Endodermal cell (in vitro differentiated cells): ENCODE measurements at regions not wholly inside any gene's neighbourhood (a gene's known extent, or its start where the extent isn't known, plus 50 kb on each side); places are given as distances from the start of the nearest gene placed in this dataset.
A peak's percentile ranks its signal among the peaks of the same experiment; 100 is the strongest.

Experiments
- DNase-seq: peaks from one replicate; pipeline ENCODE4 v3.0.0-alpha.2; 2017
- H3K27ac ChIP-seq: 2 replicates; pipeline ENCODE4 v1.5.1; 2013; ENCODE audit warnings: mild to moderate bottlenecking, low read depth, low read length, moderate library complexity
- H3K27me3 ChIP-seq: 2 replicates; pipeline ENCODE4 v1.6.1; 2013; ENCODE audit warnings: mild to moderate bottlenecking, low read length, moderate library complexity; ENCODE audit not compliant: insufficient read depth, control insufficient read depth, poor library complexity, severe bottlenecking
- H3K36me3 ChIP-seq: 2 replicates; pipeline ENCODE4 v1.7.0; 2013; ENCODE audit warnings: mild to moderate bottlenecking, low read length, moderate library complexity; ENCODE audit not compliant: control insufficient read depth, insufficient read depth
- H3K4me1 ChIP-seq: one replicate; pipeline ENCODE4 v1.7.0; 2013; ENCODE audit warnings: low read length; ENCODE audit not compliant: control insufficient read depth, insufficient read depth
- H3K4me3 ChIP-seq: 2 replicates; pipeline ENCODE4 v1.5.1; 2013; ENCODE audit warnings: mild to moderate bottlenecking, low read length, moderate library complexity
- H3K9ac ChIP-seq: 2 replicates; pipeline ENCODE4 v1.6.1; 2013; ENCODE audit warnings: mild to moderate bottlenecking, low read length, moderate library complexity; ENCODE audit not compliant: poor library complexity, severe bottlenecking; ENCODE audit errors: extremely low read depth
- H3K9me3 ChIP-seq: 2 replicates; pipeline ENCODE4 v1.6.1; 2013; ENCODE audit warnings: mild to moderate bottlenecking, low read length, moderate library complexity; ENCODE audit not compliant: control insufficient read depth
- H3K27ac Mint-ChIP-seq: 2 replicates; pipeline ENCODE4 v1.8.0; 2020; ENCODE audit warnings: mixed read lengths
- H3K27me3 Mint-ChIP-seq: 2 replicates; pipeline ENCODE4 v1.8.0; 2021; ENCODE audit warnings: mild to moderate bottlenecking, mixed read lengths; ENCODE audit not compliant: insufficient read depth
- H3K36me3 Mint-ChIP-seq: 2 replicates; pipeline ENCODE4 v1.8.0; 2020; ENCODE audit warnings: low read depth, mixed read lengths
- H3K4me1 Mint-ChIP-seq: 2 replicates; pipeline ENCODE4 v1.8.0; 2020; ENCODE audit warnings: mixed read lengths
- H3K4me3 Mint-ChIP-seq: 2 replicates; pipeline ENCODE4 v1.8.0; 2020; ENCODE audit warnings: mild to moderate bottlenecking, moderate library complexity, mixed read lengths
- H3K9me3 Mint-ChIP-seq: 2 replicates; pipeline ENCODE4 v1.8.0; 2020; ENCODE audit warnings: mild to moderate bottlenecking, mixed read lengths
- WGBS, 2 experiments: methylation state at CpG; one replicate each; pipeline versions ENCODE4 v1.1.5 to v1.1.7; 2013; ENCODE audit warnings: missing lambda C conversion rate in 2 of 2, mixed read lengths in 1 of 2; ENCODE audit not compliant: insufficient coverage in 1 of 2, insufficient read length in 1 of 2; 5-methylcytosine and 5-hydroxymethylcytosine counted together
- TF ChIP-seq, protein P1 (sequence below): fragments of 200-600 bp; sonication (generic); conservative IDR thresholded peaks from 2 replicates; pipeline ENCODE4 v1.5.0; 2021; ENCODE audit warnings: antibody characterized with exemption, mild to moderate bottlenecking

GRCh38 chr10:131781076-131781475, 119.7 kb upstream of the PPP2R2D start:
- peaks cover 6% of the 10 kb centered on the region for H3K27me3 Mint-ChIP-seq

DNA sequence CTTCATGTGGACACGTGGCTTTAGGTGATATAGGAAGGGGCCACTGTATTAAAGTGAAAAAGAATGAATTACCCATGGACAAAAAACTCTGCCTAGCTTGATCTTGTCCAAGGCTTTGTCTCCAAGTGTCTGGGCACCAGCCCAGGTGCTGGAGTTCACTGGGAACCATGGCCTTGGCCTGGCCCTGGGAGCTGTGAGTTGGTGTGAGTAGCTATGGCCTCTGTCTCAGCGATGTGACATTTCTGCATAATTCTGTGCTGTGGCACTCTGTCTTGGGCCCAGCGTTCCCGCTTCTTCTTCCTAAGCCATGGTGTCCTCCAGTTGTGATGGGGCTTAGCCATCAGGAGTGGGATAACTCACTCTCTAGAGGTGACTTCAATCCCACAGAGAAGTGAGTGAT, 119.0 kb upstream of the PPP2R2D start:
- H3K4me1 ChIP-seq: no peaks in the 10 kb centered on the region
- no peak overlapping the region for H3K27ac ChIP-seq
- peaks cover 63% of the 10 kb centered on the region for H3K9me3 Mint-ChIP-seq
- peaks cover 6% of the 10 kb centered on the region for H3K27me3 Mint-ChIP-seq
- H3K36me3 Mint-ChIP-seq: peaks cover 3% of the 10 kb centered on the region
- no peak overlapping the region for H3K9ac ChIP-seq
- H3K9me3 ChIP-seq: peaks cover 22% of the 10 kb centered on the region
- H3K4me1 Mint-ChIP-seq: no peaks in the 10 kb centered on the region
- DNase-seq: peak; percentile 5
- H3K4me3 Mint-ChIP-seq: no peak overlapping the region
- 90% methylated on average over 4 of the region's 4 CpGs; no CpG with 5 or more reads in 1 of the 2 experiments for WGBS, 2 experiments
- no peaks in the 10 kb centered on the region for H3K27me3 ChIP-seq
- TF ChIP-seq, protein P1, sequence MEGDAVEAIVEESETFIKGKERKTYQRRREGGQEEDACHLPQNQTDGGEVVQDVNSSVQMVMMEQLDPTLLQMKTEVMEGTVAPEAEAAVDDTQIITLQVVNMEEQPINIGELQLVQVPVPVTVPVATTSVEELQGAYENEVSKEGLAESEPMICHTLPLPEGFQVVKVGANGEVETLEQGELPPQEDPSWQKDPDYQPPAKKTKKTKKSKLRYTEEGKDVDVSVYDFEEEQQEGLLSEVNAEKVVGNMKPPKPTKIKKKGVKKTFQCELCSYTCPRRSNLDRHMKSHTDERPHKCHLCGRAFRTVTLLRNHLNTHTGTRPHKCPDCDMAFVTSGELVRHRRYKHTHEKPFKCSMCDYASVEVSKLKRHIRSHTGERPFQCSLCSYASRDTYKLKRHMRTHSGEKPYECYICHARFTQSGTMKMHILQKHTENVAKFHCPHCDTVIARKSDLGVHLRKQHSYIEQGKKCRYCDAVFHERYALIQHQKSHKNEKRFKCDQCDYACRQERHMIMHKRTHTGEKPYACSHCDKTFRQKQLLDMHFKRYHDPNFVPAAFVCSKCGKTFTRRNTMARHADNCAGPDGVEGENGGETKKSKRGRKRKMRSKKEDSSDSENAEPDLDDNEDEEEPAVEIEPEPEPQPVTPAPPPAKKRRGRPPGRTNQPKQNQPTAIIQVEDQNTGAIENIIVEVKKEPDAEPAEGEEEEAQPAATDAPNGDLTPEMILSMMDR: no peak
- H3K27ac Mint-ChIP-seq: no peak overlapping the region
- H3K36me3 ChIP-seq: no peaks in the 10 kb centered on the region
- H3K4me3 ChIP-seq: no peak overlapping the region

More at GRCh38 chr10:131781076-131781475, 119.7 kb upstream of the PPP2R2D start:
- Mint-ChIP-seq H3K9me3 (peaks cover 70% of the 10 kb centered on the region), H3K4me1 (no peaks in the 10 kb centered on the region), H3K4me3 (no peak overlapping the region), H3K27ac (no peak overlapping the region), H3K36me3 (peaks cover 3% of the 10 kb centered on the region)
- H3K9me3 ChIP-seq: peaks cover 27% of the 10 kb centered on the region
- DNase-seq: peak; percentile 9
- 86 to 92% methylated on average over 2 to 6 of the region's 6 CpGs for WGBS, 2 experiments
- no peaks in the 10 kb centered on the region for H3K27me3 ChIP-seq
- H3K4me1 ChIP-seq: no peaks in the 10 kb centered on the region
- no peak overlapping the region for H3K27ac ChIP-seq
- no peaks in the 10 kb centered on the region for H3K36me3 ChIP-seq
- no peak overlapping the region for H3K4me3 ChIP-seq
- TF ChIP-seq, protein P1: no peak
- no peak overlapping the region for H3K9ac ChIP-seq

DNA sequence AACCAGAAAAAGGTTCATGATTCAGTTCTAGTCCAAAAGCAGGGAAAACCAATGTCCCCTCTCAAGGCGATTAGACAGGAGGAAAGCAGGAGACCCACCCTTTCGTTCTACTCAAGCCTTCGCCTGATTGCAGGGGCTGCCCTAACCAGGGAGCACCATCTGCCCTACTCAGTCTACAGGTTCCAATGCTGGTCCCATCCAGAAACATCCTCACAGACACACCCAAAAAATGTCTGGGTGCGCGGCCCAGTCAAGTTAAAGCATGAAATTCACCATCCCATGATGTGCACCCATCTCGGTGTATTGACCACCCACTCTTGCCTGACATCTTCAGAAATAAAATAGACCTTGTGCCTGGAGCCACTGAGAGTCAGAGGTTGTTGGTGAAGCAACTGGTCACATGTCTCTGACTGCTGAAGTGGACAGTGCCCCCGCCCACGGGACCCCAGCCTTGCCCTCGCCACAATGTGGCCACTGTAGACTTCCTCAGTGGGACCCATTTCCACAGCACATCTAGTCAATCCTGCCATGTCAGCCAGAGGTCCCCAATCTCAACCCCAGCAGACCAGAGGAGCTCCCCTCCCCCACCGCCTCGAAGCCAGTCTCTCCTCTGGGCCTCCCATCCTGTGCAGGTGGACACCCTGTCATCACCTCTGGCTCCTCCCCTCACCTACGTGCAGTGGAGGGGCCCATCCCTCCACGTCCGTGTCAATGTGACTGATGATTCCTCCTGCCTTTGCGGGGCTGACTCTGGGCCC, 116.3 kb upstream of the PPP2R2D start:
- Histone ChIP-seq H3K4me3 (no peak overlapping the region), H3K4me1 (no peaks in the 10 kb centered on the region), H3K9ac (no peak overlapping the region), H3K9me3 (peaks cover 4% of the 10 kb centered on the region), H3K36me3 (no peaks in the 10 kb centered on the region), H3K27me3 (no peaks in the 10 kb centered on the region), H3K27ac (no peak overlapping the region)
- DNase-seq: peak; percentile 30
- H3K27ac Mint-ChIP-seq: no peak overlapping the region
- H3K4me3 Mint-ChIP-seq: no peak overlapping the region
- peaks cover 35% of the 10 kb centered on the region for H3K9me3 Mint-ChIP-seq
- peaks cover 6% of the 10 kb centered on the region for H3K27me3 Mint-ChIP-seq
- WGBS, 2 experiments: 92 to 93% methylated on average over 11 to 15 of the region's 15 CpGs
- H3K4me1 Mint-ChIP-seq: peaks cover 9% of the 10 kb centered on the region
- TF ChIP-seq, protein P1: no peak
- no peaks in the 10 kb centered on the region for H3K36me3 Mint-ChIP-seq
